DMS153 treated with DMSO at 0.1 percent for 48 hours (cell line): ENCODE measurements at regions not wholly inside any gene's neighbourhood (a gene's known extent, or its start where the extent isn't known, plus 50 kb on each side); places are given as distances from the start of the nearest gene placed in this dataset.
A peak's percentile ranks its signal among the peaks of the same experiment; 100 is the strongest.
"Not testable (repeated sequence)": the region's sequence is repeated elsewhere in the genome, so short reads cannot be mapped to it uniquely, and the experiment has no call there.

Experiments used
- DNase-seq: peaks from one replicate; lab custom pipeline; 2025; ENCODE audit not compliant: unreplicated experiment; lab: John Stamatoyannopoulos, UW

GRCh38 chr16:22705799-22706198 is 108.2 kb upstream of the HS3ST2 start:
- no peak for DNase-seq

GRCh38 chr16:22710326-22710725 is 103.6 kb upstream of the HS3ST2 start:
- DNase-seq: no peak

- no peak for DNase-seq
Measured at GRCh38 chr16:22711847-22712246, 102.1 kb upstream of the HS3ST2 start.

- no peak for DNase-seq
Measured at GRCh38 chr16:22712471-22712870, 101.5 kb upstream of the HS3ST2 start.

GRCh38 chr16:22718598-22718997 is 95.4 kb upstream of the HS3ST2 start:
- not testable (repeated sequence) for DNase-seq

- DNase-seq: no peak
Measured at GRCh38 chr16:22719945-22720344, 94.0 kb upstream of the HS3ST2 start.

GRCh38 chr16:22721511-22722100 is 92.4 kb upstream of the HS3ST2 start:
- DNase-seq: peak; percentile 80

GRCh38 chr16:22722551-22723541 is 91.1 kb upstream of the HS3ST2 start:
- DNase-seq: not testable (repeated sequence)

GRCh38 chr16:22726868-22727267 is 87.1 kb upstream of the HS3ST2 start:
- peak; percentile 54 for DNase-seq

GRCh38 chr16:22727285-22728166 is 86.4 kb upstream of the HS3ST2 start:
- DNase-seq: peak; percentile 95

GRCh38 chr16:22728167-22728836 is 85.7 kb upstream of the HS3ST2 start:
- no peak for DNase-seq

GRCh38 chr16:22732400-22732799 is 81.6 kb upstream of the HS3ST2 start:
- no peak for DNase-seq

- no peak for DNase-seq
Measured at GRCh38 chr16:22732959-22733358, 81.0 kb upstream of the HS3ST2 start.

GRCh38 chr16:22734368-22734767 is 79.6 kb upstream of the HS3ST2 start:
- DNase-seq: peak; percentile 62

- no peak for DNase-seq
Measured at GRCh38 chr16:22736791-22737190, 77.2 kb upstream of the HS3ST2 start.

- no peak for DNase-seq
Measured at GRCh38 chr16:22739077-22739476, 74.9 kb upstream of the HS3ST2 start.

GRCh38 chr16:22743401-22743800 is 70.6 kb upstream of the HS3ST2 start:
- DNase-seq: no peak

GRCh38 chr16:22751104-22751667 is 62.8 kb upstream of the HS3ST2 start:
- no peak for DNase-seq

GRCh38 chr16:22751685-22752084 is 62.3 kb upstream of the HS3ST2 start:
- no peak for DNase-seq

- no peak for DNase-seq
Measured at GRCh38 chr16:22753451-22753850, 60.5 kb upstream of the HS3ST2 start.
